ENCODE measurements at regions not wholly inside any gene's neighbourhood (a gene's known extent, or its start where the extent isn't known, plus 50 kb on each side); places are given as distances from the start of the nearest gene placed in this dataset.

DNA sequence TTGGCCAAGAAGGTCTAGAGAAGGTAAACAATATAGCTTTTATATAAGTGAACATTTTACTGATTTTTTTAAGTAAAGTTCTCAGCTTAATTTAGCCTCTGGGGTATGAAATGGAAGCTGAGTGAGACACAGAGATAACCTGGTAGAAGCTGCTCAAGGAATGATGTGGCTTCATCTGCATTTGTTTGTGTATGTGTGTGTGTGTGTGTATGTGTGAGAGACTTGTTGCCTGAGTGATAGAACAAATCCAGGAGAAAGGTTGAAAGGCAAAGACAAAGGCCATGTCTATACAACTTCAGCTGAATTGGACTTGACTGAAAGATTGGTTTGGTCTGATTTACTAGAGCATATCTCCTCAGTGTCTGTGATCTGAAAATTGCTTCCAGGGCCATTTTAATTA is 63.6 kb downstream of the PCDH7 start:
- DNase-seq = no peak

DNA sequence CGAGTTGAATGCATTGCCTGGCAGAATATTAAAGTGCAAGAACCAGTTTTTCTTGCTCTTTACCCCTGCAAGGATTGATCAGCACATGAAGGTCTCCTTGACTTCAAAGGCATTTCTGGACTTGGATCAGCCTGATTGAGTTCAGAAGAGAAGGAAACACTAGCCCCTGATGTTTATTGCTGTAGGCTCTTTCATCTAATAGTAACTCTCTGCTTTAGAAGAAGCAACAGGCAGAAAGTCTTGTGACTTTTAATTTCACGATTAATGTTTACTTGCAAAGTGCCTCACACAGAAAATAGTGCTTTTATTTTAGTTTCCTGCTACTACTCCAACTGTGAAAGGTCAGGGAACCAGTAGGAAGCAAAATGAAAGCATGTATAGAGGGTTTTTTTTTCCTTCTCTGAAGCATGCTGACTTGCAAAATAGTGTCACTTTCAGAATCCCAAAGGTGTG is 69.1 kb downstream of the PCDH7 start:
- DNase-seq = no peak

DNA sequence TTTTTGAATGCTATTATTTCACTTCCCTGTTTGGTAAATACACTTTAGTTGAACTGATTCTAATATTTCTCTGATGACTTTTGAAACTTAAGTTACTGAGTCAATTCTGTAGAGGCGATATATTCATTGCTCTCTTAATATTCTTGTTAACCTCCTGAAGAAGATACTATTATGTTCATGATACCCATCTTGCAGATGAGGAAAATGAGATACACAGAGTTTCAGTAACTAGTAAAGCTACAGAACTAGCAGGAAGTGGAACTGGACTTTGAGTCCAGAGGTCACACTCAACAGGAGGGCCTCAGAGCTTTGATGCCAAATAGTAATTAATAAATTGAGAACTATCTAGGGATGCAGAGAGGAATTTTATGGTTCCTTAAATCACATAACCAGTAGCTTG is 70.0 kb downstream of the PCDH7 start:
- DNase-seq = no peak

DNA sequence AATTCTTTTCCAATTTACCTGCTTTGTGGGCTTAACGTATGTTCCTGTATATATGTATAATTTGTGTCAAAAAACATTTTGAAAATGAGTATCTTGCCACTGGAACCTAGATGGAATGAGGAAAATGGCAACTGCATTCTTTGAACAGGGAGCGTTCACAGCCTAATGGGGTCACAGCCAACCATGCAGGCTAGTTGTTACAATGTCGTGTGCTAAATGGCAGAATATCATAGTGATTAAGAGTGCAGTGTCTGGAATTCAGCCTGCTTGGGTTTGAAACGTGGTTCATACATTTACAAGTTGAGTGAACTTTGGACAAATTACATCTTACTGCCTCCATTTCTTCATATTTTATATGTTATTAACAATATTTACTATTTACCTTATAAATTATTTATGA is 70.8 kb downstream of the PCDH7 start:
- no peak for DNase-seq

DNA sequence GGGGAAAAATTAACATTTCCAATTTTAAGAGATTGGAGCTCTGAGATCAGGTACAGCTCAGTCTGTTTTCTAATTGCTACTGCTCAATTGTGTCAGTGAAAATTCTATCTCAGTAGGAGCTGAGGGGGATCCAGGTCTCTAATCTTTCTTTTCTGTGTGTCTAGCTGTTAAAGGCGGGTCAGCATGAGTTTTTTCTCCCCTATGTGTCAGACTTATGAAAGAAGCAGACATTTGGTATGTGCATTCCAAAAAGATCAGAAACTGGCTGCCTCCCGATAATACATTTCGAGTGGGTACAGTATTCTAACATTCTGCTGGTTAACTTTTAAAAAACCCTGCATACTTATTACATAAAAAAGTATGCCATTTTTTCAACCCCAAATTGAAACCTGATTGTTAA is 72.4 kb downstream of the PCDH7 start:
- no peak for DNase-seq

DNA sequence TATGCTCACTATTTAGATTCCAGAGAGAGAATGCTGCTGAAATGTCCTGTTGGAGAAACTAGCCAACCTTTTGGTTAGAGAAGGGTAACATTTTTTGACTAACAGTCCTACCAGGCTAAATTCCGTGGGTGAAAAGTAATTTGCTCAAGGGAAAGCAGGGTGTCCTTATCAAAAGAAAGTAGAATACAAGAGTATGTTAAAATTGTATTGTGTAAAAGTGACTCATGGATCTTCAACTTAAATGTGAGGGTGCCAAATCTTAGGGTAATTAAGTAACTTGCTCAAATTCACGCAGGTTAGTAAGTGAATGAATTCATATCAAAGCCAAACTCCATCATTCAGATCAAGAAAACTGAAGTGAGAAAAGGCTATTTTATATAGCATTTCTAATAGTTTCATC is 81.7 kb downstream of the PCDH7 start:
- DNase-seq = no peak

DNA sequence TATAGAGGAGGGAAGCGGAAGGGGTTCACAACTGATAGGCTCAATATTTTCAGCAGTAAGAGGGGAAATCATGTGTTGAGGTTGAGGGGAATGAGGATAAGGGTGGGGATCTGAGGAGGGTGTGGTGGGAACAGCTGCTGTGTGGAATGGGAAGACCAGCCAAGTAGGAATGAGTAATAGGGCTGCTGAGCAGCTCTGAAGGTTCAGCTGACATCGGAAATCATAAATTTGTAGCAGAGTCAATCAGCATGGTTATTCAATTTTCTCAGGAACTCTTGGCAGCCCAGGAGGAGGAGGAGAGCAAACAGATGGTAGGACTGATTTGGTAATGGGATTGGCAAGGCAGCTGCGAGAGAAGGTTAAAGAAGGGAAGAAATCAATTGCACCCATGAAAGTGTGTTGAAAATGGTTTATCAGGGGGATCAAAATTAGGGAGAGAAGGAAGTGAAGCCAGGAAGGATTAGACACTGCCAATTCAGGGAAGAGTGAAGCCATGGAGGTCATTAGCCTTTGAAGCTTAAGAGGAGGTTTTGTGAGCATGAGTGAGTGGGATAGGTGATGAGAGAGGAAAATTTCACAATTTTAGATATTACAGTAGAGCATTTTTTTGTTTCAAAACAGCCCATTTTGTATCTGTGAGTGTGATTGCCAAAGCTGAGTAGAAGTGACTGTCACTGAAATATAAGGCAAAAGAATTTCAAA is 82.6 kb downstream of the PCDH7 start:
- no peak for DNase-seq

DNA sequence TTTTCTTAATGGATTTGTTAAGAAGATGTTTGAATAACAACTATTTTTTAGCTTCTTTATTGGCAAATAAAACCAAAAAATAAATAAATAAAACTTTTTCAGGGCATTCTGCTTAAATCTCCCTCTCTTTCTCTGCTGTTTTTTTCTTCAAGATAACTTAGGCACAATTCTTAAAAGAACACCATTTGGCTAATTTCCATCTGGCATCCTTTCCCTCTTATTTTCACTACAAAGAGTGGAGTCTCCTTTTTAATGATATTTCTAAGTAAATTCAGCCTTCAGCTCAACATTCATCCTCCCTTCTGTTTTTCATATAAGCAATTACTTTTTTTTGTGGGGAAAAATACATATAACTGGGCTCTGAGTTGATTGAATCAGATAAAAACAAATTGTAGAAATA is 88.1 kb downstream of the PCDH7 start:
- DNase-seq = no peak

DNA sequence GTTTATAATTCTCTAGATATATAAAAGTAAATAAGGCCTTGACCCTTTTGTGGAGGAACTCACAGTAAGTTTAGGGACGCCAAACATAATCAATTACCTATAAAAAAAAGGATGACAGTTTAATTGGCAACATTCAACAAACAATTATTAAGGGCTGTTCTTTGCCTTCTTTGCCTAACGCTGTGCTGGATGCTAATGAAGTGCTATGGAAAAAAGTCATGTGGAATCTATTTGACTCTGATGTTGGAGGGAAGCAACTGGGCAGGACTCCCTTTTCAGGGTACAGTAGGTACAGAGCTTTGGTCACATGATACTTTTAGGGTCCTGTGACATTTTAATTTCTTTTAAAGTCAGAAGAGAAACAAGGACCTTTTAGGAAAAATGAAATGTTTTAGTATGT is 91.1 kb downstream of the PCDH7 start:
- no peak for DNase-seq

DNA sequence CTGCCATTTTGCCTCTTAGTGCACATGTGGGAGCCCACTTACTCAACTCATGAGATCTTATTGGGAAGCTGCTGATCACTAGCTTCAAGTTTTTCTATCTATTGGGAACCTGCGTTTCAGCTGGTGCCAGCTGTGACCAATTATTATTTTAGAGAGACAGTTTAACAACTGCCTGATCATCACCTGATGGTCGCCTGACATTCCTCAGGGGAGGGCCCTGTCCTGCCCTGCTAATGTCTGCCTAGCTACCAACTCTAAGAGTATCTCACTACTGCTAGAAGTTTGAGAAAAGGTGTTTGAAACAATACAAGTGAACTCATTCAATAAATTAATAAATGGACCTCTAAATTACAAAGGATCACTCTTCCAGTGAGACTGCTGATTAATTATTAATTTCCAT is 95.5 kb downstream of the PCDH7 start:
- no peak for DNase-seq

DNA sequence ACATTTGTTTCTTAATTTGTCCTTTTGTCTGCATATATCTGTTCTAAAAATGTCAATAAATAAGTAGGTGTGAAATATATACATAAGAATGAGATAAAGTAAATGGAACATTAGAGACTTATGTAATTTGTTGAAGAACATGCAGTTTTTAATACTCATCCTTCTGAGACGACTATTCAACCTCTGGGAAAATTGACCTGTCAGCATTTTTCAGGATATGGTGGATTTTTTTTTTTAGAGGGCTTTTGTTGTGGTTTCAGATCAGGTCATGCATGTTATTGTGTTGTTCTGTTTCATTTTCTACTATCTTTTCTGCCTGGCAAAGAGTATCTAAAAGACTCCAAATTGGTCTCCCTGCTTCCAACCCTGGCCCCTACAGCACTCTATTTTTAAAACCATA is 97.3 kb downstream of the PCDH7 start:
- DNase-seq = no peak

DNA sequence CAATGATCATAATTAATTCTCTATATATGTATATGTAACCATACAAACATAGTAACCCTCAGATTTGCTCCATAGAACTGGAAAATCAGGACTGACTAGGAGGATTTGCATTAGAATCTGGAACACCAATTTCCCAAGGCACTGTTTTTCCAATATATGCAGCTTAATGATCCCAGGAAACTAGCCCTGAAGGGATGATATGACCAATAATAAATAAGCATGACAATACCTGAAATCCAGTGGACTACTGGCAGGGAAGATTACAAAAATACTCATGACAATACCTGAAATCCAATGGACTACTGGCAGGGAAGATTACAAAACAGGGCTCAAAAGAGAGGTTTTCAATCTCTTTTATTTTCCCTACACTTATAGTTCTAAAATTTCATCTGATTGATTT is 98.4 kb downstream of the PCDH7 start:
- no peak for DNase-seq

DNA sequence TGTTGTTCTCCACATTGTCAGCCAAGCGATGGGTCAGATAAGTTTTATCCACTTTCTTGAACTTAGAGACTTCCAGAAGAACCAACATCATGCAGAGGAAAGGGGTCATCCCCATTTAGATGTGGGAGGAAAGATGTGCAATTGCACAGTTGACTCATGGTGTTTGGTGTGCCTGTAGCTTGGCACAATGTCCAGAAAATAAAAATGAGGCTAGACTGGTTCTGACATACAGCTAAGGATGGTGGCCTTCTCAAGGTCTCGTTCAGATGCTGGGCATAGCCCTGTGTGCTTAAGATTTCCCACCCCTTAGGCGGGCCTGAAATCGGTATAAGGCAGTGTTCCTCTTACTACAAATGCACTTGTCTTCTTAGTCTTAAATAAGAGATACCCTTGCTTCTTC is 101.1 kb downstream of the PCDH7 start:
- DNase-seq = no peak

DNA sequence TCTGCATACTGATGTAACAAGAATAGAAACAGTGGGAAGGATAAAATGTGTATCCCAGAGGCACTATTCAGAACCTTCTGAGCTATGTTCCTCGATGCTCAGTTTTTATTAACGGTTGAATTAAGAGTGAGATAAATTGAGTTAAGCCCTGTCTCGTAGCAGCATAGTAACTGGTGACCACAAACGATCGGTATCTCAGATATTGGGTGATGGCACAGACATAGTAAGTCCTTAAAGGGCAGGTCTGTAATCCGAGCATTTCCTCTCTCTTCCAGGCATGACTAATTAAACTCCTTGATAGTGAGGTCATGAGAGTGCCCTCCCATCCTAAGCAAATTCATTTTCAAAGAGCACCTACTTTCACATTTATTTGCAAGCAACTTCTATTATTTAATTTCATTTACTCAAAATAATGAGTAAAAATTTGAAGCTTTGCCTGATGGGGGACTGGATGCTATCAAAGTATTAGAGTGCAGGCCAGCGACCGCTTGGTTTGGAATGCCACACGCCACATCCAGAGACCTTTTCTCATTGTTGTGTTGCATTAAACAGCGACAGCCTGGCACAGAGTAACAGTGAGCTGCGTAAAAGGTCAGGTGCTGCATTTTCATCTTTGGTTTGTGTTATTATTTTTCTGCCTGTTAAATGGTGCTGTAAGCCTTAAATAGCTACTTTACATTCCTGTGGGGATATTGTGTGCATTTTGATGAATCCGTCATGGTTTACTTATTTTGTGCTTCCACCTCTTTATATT is 101.9 kb downstream of the PCDH7 start:
- no peak for DNase-seq

DNA sequence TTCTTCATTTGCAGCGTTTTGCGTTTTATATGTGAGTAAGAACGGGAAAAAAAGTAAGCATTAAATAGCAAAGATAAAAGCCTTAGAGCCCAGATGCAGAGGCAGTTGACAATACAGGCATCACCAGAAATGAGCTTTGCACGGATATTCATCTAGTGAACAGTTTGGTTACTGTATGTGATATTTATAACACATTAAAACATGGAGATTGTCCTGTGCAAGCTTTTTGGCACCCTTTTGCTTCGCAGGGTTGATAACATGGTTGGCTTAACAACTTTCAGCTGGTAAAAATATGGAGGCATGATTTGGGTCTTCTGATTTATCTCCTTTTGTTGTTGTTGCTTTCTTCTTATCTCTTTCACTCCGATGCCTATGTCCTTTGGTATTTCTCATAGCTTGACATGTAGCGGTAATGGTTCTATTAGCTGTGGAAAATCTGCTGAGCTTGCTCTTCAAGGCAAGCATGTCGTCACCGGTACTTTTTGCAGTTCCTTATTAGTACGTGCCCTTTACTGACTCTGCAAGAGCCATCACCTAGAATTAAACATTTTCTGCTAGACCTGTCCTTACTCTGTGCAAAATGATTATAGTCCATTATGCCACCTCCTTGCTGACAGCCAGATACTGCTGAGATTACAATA is 102.9 kb downstream of the PCDH7 start:
- DNase-seq = no peak

DNA sequence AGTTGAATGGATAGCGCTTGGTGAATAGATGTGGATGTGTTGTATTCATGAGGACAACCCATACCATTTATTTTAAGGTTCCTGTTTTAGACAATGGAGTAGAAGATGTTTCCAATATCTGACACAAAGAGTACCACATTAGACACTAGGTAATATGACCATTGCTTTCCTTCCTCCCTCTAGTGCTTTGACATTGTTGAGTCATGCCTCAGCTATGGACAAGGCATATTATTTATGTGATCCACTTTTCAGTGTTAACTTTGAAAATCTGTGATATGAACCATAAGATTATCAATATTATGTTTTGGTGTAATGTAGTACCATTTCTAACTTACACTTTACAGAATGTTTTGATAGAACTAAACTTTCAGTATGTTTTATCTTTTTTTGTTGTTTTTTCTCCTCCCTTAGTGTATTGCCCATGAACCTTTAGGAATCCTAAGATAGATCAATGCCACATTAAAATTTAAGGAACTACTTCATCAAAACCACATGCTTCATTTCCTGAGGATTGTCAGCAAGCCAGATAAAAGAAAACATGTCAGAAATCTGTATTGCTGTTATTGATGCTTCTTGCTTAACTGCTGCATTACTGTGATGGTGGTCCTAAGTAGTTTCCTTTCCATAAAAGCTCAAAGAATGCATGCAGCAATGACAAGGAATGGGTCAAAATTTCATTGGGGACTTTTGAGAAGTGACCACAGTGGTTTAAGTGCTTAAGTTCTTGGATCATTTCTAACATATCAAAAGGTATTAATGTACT is 105.0 kb downstream of the PCDH7 start:
- DNase-seq = no peak

DNA sequence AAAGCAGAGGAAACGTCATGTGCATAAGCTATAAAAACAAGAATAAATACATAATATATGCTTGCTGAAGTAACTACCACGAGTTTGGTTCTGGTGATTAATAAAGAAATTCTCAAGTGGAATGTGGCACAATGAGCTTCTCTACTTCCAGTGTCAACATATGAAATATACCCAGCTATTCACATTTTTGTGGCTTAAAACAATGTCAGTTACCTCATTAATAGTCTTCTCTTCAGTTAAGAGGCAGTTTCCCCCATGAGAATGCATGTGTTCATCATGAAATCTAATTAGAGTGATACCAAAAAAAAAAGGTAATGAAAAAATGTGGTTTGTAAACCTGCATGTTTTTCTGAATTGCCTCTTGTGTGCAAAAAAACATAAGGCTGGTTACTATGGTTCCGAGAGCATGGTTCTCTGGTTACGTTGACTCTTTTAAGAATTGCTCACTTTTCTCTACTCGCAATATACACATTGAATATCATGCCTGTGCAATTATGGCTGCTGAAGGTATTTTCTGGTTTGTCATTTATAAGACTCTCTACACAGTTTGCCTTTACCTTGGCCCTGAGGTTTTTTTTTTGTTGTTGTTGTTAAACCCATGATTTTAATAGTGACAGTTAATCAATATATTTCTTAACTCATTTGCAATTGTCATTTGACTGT is 108.2 kb downstream of the PCDH7 start:
- no peak for DNase-seq

DNA sequence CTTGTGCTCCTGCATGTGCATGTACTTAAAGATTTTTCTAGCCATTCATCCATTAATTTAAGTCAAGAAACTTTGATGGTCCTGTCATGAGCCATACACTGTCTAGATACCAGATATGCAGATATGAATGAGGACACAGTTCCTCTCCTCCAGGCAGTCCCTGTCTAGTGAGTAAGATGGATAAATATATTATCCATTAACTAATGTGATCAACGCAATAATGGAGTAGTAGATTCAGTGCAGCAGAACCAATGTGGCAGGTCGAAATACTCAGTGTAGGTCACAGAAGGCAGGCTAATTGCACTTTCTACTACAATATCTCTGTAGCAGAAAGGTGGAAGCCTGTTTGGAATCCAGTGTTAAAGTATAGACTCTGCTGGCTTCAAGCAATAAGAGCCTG is 112.5 kb downstream of the PCDH7 start:
- DNase-seq = no peak

DNA sequence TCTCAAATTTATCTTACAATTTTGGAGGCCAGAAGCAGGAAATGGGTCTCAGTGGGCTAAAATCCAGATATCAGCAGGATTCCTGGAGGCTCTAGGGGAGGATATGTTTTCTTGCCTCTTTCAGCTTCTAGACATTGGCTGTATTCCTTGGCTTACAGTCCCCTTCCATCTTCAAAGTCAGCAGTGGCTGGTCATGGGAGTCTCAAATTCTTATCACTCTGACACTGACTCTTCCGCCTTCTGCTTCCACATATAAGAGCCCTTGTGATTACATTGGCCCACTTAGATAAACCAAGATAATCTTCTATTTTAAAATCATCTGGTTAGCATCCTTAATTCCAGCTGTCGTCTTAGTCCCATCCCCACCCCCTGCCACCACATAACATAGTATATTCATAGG is 113.0 kb downstream of the PCDH7 start:
- no peak for DNase-seq

DNA sequence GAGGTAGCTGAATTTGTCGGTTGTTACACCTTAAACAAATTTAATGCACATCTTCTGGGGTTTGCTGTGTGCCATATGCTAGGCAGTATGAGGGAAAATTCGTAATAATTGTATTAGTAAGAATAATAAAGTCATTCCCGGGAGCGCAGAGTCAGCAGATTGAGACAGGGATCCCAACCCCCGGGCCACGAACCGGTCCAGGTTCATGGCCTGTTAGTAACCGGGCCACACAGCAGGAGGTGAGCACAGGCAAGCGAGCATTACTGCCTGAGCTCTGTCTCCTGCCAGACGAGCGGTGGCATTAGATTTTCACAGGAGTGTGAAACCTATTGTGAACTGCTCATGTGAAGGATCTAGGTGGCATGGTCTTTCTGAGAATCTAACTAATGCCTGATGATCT is 114.9 kb downstream of the PCDH7 start:
- no peak for DNase-seq

DNA sequence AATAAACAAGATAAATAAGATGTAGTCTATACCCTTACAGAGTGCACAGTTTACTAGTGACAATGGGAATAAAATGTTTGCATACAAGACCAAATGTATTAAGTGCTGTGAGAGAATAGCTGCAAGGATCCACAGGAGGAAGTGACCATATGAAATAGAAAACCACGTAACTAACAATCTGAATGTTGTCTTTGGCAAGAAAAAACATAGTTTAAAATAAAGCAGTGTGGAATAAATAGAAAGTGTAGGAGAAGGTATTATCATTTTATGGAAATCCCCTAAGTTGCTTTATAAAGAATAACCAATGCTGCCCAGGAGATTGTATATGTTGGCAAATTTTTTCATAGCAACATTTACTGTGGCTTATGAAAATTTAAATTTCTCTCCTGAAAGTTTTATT is 116.1 kb downstream of the PCDH7 start:
- no peak for DNase-seq

DNA sequence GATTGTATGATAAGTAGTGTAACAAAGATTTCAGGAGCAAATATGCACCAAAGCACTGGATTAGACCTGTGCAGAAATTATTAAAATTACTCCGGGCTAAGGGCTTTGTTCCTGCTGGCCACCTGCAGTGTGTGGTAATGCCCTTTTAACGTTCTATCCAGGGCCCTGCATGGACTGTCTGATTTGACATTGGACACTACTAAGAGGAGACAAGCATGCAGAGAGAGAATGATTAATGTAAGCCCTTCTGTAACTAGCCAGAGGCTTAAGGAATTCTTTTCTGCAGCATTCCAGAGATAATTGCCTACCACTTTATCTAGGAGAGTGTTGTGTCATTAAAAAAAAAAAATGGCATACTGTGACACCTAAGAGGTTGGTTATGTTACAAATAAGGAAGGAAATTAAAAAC is 117.0 kb downstream of the PCDH7 start:
- no peak for DNase-seq

DNA sequence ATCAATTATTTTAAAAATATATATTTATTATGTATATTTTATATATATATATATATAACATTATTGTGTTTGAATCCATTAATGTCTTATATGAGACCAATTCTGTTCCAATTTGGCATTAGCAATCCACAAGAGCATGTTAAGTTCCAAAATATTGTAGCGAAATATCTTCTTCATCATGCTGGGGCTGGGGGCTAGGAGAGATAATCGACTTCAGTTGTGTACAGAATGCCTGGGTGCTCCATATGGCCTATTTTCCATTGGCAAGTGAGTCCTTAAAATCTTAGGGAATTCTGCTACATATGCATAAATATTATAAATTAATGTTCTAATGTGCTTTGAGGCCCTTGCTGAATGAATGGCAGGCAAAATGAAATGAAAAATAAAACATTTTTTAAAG is 117.7 kb downstream of the PCDH7 start:
- DNase-seq = no peak
